GM21528 (cell line): ENCODE measurements at regions not wholly inside any gene's neighbourhood (a gene's known extent, or its start where the extent isn't known, plus 50 kb on each side); places are given as distances from the start of the nearest gene placed in this dataset.

ENCODE experiments used
- ATAC-seq: cut with Tn5 transposase; IDR thresholded peaks from one replicate; pipeline ENCODE4 v1.9.1; 2021; ENCODE audit warnings: mild to moderate bottlenecking, moderate library complexity; ENCODE audit not compliant: unreplicated experiment, low FRiP score

- ATAC-seq: no peak
Observed at GRCh38 chr3:144358191-144358590, 386.6 kb downstream of the DIPK2A start.

DNA sequence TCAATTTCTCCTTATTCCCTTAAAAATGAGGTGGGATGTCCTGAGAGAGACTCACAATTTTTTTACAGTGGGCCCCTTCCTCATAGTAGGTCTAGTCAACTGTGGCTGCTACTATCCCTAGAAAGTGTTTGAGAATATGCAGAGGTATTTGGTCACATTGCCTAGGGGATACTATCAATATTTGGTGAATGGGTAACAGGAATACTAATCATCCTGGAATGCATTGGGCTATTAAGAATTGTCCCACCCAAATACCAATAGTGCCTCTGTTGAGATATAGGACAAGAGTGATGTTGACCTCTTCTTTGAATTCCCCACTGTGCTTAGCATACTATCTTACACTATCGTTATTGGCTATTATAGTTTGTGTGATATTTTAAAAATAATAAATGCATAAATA lies 389.4 kb downstream of the DIPK2A start:
- ATAC-seq: no peak

DNA sequence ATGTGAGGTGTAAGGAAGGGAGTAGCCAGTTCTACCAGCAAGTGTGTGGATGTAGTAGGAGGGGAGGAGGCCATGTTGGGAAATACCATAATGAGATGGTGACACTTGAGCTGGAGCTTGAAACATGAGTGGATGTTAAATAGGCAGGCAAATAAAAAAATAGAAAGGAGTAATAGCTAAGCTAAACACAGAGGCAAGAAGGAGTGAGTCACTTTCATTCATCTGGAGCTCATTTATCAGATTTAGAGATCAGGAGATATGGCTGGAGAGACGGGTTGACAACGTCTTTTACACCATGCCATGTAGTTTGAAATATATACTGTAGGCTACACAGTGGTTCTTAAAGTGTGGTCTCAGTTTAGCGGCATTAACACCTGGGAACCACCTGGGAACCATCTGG lies 390.5 kb downstream of the DIPK2A start:
- ATAC-seq: no peak

- no peak for ATAC-seq
Observed at GRCh38 chr3:144363856-144364255, 392.2 kb downstream of the DIPK2A start.

DNA sequence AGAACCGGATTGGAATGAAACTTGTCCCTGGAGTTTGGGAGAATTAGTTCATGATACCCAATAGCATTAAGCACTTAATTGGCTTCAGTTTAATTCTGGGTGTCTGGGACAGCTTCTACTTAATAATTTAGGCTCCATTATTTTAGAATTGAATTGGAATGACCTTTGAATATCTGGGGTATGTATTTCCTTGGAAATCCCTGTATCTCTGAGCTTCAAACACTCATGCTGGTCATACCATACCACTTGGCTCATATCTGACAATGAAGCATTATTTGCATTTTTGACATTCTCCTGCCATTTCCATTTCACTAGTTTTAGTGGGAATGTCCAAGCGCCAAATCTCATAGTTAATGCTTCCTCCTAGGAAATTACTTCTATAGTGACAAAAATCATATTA lies 393.1 kb downstream of the DIPK2A start:
- ATAC-seq: no peak

- ATAC-seq: no peak
Observed at GRCh38 chr3:144369129-144369879, 397.7 kb downstream of the DIPK2A start.

GRCh38 chr3:144375088-144375487 lies 403.5 kb downstream of the DIPK2A start:
- ATAC-seq: no peak

DNA sequence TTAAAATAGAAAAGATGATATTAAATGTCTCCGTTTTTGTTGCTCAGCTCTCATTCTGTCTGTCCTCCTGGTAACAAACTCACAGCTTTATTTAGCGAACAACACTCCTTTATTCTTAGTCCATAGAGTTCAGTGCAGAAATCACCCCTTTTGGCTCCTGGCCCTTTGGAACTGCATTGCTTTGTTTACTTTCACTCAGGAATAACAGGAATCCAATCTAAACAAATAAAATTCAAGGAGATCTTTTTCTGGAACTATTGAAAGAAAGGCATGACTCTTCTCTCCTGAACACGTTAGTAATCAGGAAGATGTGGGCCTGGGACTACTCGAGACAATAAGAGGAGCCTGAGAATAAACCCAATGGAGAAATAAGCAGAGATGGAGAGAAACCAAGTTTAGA lies 409.2 kb downstream of the DIPK2A start:
- no peak for ATAC-seq

DNA sequence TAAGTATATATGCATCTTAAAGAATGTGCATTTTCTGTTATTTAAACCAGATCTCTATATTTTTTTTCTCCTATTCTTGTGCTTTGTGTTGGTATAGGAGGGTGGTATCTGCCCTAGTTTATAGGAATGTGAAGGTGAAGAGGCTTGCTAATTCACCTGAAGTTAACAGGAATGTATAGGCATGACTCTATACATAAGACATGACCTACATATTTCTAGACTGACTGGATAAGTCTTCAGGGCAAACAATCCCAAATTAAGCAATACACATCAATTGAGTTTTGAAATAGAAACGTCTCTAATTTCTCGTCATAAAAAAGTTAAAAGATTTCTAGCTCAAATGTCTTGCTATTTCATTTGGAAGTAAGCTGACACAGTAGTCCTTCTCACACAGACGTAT lies 410.0 kb downstream of the DIPK2A start:
- ATAC-seq: no peak

GRCh38 chr3:144384241-144384979 lies 412.8 kb downstream of the DIPK2A start:
- ATAC-seq: no peak

- ATAC-seq: no peak
Observed at GRCh38 chr3:144390786-144391185, 419.2 kb downstream of the DIPK2A start.

DNA sequence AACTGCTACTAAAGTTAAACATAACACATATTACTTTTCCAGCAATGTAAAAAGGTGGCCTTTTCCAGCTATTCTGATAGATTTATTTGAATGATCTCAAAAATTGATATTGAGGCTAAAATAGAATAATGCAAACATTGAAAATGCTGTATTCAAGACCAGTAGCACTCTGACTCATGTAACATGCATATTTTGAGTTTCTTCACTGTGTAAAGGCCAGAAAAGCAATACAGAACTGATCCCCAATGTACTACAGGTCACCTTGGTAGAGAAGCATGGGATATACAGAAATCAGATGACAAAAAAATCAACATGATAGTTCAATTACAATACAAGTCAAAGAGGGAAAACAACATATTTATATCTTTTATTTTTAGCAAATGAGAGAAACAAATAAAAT lies 419.6 kb downstream of the DIPK2A start:
- ATAC-seq: no peak

GRCh38 chr3:144394032-144394431 lies 422.4 kb downstream of the DIPK2A start:
- ATAC-seq: no peak

DNA sequence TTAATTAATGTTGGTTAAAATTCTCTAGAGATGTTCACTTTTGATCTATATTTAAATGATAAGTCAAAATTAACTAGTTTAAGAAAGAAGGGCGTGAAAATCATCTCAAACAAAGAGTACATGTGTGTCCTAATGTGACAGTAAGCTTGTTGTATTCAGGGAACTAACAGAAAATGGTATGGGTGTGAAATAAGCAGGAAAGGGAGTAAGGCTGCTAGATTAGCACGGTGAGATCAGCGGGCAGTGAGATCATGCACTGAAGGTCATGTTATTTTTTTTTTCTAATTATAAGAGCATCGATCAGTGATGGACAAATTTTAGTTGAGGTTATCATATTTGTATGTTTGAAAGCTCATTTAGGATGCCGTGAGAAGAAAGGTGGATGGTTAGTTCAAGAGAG lies 430.8 kb downstream of the DIPK2A start:
- no peak for ATAC-seq

DNA sequence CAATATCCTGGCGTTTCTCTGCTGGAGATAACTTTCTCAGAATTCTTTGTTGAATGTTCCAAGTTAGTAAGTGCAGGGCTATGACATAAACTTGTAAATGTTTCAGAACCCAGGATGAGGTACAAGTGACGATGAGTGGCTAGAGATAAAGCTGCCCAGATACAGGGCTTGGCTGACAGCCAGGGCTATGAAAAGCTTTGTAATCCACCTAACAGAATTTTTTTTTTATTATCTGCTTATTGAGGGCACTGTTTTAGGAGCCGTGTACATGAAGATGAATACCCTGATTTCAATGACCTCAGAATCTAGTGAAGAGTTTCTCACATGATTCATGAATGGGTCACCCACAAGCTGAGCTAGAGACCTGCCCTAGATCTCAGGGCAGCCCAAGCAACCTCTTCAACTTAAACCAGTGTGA lies 431.4 kb downstream of the DIPK2A start:
- ATAC-seq: no peak

GRCh38 chr3:144407335-144407734 lies 435.7 kb downstream of the DIPK2A start:
- ATAC-seq: no peak

GRCh38 chr3:144409319-144409718 lies 437.7 kb downstream of the DIPK2A start:
- ATAC-seq: no peak

GRCh38 chr3:144413068-144413467 lies 441.4 kb downstream of the DIPK2A start:
- no peak for ATAC-seq

DNA sequence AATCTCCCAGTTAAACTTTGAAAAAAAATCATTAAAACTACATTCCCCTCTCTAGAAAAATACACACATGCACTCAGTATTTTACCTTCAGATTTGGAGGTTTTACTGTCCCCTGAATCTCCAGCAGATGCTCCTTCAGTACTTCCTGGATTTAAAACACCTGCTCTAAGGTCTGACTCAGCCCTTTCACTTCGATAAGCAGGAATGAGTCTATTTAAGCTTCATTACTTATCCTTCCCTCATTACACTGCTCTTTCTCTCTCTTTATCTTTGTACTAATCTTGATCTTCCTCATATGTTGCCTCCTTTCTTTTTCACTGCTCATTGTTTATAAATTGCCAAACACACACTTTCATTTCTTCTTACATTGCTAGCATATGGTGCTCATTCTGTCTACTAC lies 443.9 kb downstream of the DIPK2A start:
- no peak for ATAC-seq

DNA sequence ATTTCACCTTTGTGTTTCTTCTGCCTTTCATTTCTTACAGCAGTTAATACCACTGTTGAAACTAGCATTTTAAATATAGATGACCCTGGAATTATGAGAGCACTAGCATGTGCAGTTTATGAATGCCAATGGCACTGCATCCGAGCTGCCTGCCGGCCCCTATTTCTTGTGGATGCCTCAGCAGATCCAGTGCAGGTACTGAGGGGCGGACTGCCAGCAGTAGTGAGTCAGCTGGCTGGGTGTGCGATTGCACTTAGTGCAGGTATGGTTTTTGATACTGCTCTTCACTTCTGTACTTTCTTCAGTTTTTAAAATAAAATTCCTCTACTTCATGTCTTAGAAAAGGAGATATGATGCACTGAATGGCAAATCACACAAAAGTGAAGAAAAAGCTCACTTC lies 453.0 kb downstream of the DIPK2A start:
- ATAC-seq: no peak

DNA sequence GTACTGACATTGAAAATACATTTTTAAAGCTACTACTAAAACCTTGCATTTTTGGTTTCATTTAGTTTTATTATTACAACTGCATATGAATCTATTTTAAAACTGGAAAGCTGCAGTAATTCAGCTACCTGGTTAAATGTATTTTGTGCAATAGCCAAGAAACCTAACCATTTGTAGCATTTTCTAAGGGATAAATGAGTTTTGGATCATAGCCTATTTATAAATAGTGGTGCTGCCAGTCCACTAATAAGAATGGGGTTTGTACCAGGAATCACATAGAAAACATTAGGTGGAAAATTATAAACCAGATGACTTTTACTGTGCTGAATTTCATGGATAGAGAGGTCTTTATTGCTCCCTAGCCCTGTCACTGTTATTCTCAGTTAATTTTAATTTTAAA lies 454.7 kb downstream of the DIPK2A start:
- no peak for ATAC-seq

DNA sequence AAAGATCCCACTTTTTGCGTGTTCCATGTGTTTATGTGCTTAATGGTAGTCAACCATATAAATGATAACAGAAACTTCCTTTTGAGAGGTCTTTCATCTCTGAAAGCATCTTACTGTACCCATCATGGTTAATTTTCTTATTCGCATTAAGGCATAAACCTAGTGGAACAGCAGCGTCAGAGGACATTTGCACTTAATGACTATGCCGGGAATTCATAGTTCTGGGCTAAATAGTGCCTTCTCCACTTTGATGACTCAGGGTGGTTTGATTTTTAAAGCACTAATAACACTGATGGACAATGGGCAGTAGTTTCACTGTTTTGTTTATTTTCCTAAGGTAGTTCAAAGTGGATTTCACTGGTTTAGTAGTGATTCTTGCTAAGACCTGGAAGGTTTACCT lies 455.3 kb downstream of the DIPK2A start:
- no peak for ATAC-seq
